NCI-H2029 (cell line): ENCODE measurements at regions not wholly inside any gene's neighbourhood (a gene's known extent, or its start where the extent isn't known, plus 50 kb on each side); places are given as distances from the start of the nearest gene placed in this dataset.
A peak's percentile ranks its signal among the peaks of the same experiment; 100 is the strongest.

Experiments used
- DNase-seq: peaks from one replicate; lab custom pipeline; 2025; lab: John Stamatoyannopoulos, UW

DNA sequence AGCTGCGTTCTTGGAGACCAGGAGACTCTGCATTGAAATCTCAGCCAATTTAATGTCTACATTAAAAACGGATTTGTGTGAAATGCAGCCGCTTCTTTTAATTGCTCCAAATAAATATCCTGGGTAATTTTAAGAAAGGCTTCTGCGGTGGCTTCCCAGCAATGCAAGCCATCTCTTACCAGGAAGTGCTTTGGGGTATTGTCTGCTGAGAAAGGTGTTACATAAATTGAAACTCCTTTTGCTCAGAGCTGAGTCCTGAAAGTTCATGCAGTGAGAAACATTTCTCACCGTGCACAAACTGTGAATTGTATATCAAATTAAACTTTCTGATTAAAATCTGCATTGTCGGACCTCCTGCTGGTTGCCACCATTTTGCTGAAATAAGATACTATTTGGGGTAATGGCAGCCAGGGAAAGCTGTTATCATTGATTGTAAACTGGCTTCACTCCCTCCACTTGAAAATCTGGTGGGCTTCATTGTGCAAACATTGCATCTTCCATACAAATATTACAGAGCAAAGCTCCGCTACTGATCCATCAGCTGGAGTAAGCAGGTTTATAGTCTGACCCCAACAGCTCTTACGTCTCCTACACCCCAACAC lies 59.5 kb downstream of the ZIC5 start:
- no peak for DNase-seq

DNA sequence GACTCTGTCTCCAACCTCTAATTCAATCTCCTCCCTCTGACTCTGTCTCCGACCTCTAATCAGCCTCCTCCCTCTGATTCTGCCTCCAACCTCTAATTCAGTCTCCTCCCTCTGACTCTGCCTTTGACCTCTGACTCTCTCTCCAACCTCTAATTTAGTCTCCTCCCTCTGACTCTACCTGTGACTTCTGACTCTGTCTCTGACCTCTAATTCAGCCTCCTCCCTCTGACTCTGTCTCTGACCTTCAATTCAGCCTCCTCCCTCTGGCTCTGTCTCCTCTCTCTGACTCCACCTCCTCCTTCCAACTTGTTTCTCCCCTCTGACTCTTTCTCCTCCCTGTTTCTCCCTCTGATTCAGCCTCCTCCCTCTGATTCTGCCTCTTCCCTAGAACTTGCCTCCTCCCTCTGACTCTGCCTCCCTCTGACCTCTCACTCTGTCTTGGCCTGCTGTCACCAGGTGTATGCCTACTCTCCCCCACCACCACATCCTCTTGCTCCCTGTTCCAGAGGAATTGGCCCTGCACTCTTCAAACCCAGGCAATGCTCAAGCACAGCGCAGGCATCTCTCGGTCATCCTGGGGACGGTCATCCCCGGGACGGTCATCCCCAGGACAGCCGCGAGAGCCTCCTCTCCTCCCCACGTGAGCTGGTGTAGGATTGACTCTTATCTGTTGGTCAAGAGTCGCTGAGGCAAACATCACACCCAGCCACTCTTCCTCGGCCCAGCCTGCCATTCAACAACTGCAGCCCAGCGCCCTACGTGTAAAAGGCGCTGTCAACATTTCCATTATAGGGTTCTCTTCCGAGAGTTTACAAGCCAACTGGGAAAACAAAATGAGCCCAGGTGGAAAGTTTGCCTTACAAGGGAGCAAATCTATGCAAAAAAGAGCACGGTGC lies 60.2 kb downstream of the ZIC5 start:
- DNase-seq: no peak

DNA sequence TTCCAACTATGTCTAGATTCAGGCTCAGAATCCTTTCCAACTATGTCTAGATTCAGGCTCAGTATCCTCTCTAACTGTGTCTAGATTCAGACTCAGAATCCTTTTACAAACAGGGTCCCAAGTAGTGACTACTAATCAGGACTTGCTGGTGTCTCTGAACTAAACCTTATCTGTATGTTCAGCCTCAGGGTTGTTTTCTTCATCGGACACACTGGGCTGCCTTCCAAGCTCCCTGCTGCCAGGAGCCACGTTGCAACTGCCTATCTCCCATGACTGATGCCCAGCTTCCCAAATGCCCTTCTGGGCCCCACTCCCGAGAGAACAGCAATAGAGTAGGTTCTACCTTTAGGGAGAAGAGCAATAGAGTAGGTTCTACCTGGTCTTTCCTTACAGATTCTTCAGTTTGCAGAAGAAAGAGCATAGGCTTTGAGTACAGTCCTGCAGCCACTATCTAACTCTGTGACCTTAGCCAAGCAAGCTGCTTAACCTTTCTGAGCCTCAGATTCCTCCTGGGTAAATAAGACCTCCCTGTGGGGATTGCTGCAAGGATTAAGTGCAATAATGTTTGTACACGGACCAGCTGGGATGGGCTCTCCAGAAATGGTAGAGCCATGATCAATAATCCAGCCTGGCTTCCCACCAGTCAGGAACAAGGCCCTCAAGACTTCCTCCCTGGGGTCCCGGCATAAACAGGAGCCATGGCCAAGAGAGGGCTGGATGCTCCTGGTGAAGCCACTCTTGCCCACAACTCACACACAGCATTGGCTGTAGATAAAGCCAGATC lies 61.5 kb downstream of the ZIC5 start:
- no peak for DNase-seq

DNA sequence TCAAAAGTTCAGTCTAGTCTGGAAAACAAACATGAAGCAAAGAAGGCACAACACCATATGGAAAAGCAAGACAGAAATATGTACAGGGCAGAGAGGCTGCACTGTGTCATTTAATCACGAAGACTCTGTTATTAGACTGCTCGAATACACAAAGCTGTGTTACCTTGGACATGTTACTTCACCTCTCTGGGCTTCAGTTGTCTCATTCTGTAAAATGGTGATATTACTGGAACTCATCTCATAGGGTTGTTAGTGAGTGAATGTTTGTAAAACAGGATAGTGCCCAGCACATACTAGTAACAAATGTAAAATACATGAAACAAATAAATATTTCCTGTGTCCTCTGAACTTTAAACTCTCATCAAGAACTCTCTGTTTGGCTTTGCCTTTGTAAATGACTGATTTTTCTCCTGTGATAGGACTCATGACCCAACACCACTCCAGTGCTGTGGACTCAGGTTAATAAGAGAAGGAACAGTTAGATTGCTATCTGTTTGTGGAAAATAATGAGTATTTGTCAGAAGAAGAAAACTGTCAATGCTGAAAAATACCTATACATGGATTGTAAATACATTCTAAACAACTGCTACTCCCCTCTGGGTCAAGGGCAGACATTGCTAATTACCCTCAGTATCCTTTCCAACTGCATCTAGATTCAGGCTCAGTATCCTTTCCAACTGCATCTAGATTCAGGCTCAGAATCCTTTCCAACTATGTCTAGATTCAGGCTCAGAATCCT lies 62.3 kb downstream of the ZIC5 start:
- no peak for DNase-seq

DNA sequence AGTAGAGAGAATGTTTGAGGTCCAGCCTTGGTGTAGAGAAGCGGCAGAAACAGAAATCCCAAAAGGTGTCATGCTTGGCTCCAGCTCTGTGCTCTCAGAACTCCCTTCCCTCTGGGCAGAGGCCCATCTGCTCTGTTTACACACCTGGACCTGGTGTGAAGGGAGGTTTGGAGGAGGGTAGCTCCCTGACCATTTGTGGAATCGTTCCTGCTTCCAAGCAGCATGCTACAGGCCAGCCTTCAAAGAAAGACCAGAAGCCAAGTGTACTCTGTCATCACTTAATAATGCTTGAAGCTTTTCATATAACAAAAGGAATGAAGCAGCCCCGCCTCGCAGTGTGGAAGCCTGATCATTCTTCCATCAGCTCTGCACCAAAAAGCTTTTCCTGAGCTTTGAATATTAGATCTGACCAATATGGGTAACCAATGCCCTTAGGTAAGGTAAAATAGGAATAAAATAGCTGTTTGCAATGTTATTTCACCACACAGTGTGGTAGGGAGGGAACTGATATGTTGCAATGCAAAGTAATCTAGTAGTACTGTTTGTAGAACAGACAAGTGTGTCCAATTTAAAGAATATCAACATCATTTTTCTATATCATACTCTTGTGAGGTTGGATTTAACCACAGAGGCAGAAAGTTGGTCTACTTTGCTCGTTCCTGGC lies 63.3 kb downstream of the ZIC5 start:
- peak; percentile 62 for DNase-seq

DNA sequence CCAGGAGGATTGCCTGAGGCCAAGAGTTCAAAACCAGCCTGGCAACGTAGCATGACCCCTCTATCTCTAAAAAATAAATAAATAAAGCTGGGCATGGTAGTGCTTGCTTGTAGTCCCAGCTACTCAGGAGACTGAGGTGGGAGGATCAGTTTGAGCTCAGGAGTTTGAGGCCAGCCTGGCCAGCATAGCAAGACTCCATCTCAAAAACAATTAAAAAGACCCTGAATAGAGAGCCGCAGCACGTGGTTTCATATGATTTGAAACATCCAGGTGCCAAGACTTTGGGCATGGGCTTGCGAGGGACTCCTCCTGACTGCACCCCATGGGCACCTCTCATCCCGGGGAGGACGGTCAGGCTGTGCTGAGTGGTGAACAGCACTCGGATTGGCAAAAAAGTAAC lies 63.9 kb downstream of the ZIC5 start:
- DNase-seq: no peak

DNA sequence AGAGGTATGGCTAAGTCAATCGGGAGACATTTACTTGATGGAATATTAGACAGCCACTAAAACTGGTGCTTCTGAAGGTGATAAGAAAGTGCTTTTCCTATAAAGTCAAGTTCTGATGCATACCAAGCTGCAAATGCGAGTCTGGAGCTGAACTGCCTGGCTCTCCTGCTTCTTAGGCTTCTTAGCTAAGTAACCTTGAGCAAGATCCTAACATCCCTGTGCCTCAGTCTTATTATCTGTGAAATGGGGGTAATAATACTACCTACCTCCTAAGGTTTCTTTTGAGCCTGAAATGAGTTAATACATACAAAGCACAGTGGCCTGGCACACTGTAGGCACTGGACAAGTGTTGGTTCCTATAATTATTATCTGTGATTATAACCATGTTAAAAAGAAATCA lies 64.5 kb downstream of the ZIC5 start:
- no peak for DNase-seq

DNA sequence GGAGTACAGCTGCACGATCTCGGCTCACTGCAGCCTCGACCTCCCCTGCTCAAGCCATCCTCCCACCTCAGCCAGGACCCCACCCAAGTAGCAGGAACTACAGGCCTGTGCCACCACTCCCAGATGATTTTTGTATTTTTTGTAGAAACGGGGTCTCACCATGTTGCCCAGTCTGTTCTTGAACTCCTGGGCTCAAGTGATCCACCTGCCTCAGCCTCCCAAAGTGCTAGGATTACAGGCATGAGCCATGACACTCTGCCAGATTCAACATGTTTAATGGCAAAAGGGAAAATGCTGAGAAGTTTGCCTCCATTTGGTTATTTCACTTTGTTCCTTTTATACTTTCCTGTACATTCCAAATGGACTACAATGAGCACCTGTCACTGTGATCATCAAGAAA lies 65.8 kb downstream of the ZIC5 start:
- no peak for DNase-seq

DNA sequence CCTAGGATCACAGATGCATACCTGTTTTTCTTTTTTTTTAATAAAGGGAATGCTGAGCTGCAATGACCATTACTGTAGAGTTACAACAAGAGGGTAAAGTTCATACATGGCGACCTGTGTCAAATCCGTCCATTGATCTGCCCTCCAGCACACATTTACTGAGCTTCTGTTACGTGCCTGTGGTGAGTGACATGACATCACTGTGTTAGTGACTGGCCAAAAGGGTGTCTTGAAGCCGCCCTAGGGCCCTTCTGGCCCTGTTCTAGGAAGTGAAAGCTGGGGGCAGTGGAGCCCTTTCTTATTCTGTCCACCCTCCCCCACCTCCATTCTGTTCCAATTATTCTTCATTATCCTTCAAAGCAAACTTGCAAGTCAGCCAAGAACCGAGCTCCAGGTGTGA lies 66.3 kb downstream of the ZIC5 start:
- DNase-seq: no peak

DNA sequence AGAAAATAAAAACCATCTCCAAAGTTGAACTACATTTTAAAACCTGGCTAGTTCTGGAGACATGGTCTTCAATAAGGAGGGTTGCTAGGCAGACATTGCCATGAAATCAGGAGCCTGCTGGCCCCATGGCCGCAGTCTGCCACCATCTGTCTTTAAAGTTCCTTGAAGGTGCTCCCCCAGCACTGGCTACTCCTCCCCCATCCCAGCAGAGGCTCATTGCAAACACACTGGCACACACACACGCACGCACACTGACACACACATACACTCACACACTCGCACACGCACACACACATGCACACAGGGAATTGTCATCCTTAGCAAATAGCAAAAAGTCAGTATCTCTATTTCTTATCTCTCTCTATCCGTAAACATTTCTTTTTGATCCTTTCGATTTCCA lies 68.4 kb downstream of the ZIC5 start:
- DNase-seq: no peak

DNA sequence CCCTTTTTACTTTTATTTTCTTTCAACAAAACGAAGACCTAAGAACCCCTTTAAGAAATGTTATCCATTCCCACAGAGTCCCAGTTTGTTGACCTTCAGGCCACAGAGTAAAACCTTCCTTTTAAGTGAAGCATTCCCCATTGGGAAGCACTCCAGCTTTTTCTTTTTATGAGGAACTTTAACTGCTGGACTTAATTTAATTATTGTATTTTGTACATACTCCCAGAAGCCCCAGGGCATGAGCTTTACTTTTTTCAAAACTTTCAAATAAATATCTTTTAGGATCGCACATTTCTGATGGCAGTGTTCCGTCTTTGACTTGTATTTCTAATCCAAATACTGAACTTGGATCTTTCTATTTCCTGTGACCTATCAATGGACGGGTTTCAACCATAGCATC lies 68.9 kb downstream of the ZIC5 start:
- DNase-seq: no peak

DNA sequence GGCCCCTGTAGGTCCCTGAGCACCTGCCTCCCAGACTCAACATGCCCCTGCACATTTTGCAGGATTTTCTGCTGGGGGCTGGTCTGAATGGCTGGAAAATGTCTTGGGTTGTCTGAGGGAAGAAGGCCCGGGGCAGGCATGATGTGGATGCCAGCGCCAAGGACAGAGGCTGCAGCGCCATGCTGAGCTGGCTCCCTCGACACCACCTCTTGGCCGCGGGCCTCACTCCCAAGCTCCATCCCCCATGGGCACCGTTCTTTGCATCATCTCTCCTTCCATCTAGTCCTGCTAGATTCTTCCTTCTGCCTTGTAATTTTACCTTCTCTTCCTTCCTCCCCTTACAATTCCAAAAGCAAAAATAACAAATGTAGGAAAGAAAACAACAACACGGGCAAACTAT lies 70.6 kb downstream of the ZIC5 start:
- no peak for DNase-seq

DNA sequence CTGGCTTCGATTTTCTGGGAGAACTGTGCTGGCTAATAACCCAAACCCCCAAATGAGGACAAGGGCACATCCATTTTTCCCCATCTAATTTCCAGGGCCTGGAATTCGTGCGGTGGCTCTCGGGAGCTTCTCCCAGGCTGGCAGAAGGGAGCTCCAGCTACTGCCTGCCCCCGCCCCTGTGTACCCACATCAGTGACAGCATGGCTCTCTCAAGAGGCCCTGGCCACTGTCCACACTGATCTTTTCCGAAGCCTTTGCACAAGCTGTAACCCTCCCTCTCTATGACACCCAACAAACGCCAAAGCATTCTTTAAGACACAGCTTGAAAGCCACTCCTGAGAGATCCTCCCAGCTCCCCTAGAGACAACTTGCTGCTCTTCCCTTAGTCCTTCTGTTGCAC lies 73.1 kb downstream of the ZIC5 start:
- DNase-seq: no peak

DNA sequence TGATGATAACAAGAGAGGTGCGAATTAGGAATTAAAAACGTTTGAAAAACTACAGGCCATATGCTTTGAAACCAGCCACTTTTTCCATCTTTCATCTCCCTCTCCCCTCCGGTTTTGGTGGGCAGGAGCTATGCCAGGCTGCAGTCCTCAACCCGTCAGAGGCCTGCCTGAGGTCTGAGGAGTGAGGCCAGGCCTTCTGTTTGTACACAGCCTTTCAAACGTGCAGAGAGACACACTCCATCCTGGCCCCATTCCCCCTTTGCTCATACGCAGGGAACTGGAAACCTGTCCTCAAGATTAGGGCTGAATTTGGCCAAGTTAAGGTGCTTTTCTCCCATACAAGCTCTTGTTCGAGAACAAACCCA lies 74.5 kb downstream of the ZIC5 start:
- DNase-seq: no peak

DNA sequence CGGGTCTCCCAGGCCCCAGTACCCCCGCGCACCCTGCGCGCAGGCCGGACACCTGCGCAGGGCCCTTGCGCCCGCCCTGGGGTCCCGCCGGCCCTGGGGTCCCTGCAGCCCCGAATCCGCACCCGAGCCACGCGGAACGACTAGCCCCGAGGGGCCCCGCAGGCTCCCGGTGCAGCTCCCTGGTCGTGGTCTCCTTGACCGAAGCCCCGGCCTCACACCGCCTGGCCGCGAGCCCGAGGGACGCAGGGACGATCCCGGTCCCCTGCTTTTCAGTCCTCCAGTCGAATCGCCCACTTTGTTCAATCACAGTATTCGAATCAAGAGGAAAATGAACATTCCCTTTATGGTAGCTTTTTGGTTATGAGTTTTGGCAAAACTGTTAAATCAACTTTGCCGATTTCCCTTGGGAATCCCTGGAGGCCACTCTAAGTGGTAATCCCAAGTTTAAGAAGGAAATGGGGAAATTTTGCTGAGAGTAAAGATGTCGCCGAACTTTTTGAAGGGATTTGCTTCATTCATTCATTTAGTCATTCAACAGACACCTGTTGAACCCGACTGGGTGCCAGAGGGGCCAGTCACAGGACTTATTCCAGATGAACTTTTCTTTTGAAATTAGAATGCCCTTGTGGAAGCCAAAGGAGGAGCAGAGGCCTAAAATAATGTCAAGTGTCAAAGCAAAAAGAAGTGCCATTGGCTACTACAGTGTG lies 75.0 kb downstream of the ZIC5 start:
- DNase-seq: no peak

DNA sequence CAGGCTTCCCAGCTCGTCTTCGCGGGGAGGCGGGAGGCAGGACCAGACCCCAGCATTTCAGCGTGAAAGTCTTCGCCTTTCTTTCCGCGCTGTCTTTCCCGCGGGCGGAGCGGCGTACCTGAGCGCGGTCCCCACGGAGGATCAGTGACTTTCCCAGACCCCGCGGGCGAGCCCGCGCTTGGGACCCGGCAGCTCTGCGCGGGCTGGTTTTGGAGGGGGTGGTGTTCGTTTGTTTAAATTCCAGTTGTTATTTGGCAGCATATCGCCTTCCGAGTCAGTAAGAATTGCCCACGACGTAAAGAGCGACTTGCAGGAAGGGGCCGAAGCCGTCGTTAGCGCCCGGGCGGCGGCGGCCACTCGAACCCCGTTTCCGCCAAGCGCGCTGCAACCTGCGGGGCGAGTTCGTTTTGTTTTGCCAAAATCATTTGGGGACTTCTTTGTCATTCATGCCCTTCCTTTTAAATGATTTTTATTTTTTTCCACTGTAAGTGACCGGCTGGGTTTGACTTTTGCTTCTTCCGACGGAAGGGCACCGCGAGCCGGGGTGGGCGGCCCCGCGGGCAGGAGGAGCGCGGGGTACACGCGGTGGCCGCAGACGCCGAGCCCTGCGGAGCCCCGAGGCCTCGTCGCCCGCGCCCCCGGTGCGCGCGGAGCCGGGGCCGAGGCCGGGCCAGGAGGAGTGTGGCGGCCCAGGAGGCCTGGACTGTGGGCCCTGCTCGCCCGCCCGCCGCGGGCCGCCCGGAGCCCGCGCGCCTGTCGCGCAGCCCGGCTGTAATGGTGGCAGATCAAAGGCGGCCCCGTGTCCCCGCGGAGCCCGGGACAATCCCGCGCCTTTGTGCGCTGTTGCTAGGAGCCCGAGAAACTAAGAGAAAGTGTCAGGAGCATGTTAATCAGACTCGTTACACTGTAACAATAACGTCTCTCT lies 75.9 kb downstream of the ZIC5 start:
- DNase-seq: no peak

DNA sequence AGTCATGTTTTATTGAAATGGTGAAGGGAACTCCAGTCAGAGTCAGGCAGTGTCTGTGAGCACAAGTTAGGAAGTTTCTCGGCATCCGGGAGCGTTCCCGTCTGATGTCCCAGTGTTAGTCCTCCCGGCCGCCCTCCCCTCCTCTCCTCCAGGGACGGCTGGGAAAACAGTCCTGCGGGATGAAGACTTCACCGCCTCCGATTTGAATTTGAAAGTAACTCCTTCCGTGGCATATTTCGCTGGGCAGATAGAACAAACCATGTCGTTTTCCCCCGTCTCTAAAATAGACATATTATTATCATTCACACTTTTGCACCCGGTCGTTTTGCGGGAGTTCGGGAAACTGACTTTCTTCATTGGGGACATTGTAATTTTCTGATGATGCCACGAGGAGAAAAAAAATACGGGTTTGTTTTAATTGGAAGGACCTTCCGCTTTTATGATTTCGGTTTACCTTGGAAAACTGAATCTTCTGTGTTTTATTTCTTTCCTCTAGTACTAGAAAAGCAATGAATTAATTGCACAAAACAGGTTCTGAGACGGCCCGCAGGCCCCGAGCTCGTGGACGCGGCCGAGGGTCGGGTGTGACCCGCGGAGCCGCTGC lies 76.6 kb downstream of the ZIC5 start:
- DNase-seq: no peak

DNA sequence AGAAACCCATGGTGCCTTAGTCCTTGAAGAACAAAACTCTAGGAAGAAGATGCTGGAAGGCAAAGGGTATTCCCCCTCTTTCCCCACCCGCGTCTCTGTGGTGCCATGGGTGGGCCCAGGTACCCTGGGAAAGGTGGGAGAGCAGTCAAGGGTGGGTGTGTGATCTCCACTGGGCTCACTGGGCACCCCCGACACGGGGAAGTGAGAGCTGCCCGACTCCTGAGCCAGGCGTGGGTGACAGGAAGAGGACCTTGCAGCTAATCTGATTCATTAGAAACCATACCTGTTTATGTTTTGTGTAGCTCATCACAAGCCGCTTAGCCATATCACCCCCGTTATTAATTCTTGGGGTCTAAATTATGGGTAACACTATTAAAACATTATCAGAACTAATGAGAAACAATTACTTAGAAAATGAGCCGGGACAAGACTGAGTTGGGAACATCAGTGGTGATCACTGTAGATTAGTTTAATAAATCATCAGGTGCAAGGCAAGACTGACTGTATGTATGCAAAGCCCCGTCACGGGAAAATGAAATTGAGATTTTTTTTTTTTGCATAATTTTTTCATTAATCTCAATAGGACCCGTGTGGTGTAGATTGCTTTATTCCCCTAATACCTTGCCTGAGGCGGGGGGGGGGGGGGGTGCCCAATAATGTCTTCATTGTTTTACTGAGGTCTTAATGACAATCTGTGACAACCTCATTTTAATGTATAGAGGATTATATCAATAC lies 77.3 kb downstream of the ZIC5 start:
- DNase-seq: no peak

DNA sequence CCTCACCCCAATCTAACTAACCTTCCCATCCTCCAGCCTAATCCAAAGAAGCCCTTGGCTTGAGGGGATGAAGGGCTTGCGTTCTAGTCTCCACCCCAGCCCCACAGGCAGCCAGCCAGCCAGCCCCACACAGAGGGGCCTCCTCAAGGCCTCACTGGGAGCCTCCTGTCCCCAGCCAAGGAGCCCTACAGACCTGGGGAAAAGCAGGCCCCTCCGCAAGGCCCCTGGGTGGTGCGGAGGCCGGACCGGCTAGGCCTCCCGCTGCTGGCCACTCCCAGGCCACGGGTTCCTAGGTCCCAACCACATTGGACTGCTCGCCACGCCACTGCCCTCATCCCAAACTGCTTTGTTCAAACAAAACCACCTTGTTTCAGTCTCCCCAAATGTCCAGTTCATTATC lies 78.0 kb downstream of the ZIC5 start:
- DNase-seq: no peak
